Left lung (tissue), 4 donors: ENCODE measurements at regions not wholly inside any gene's neighbourhood (a gene's known extent, or its start where the extent isn't known, plus 50 kb on each side); places are given as distances from the start of the nearest gene placed in this dataset.

ENCODE experiments used
- ATAC-seq: fragments of 200-7000 bp; cut with Tn5 transposase; one replicate; pipeline ENCODE4 v1.9.1; 2020; ENCODE audit warnings: moderate library complexity
- DNase-seq, 4 donors: peaks; one replicate each; pipeline ENCODE4 v3.0.0-alpha.2; 2013 to 2020
- H3K27ac ChIP-seq, 2 donors: fragments of 200-600 bp; sonication (generic) in 1 of 2; one replicate each; pipeline versions ENCODE4 v1.5.0 to v1.8.0; 2020 to 2021
- H3K27me3 ChIP-seq, 2 donors: fragments of 200-600 bp; sonication (generic) in 1 of 2; one replicate each; pipeline versions ENCODE4 v1.5.0 to v1.8.0; 2020 to 2021
- H3K36me3 ChIP-seq, 2 donors: fragments of 200-600 bp; sonication (generic) in 1 of 2; one replicate each; pipeline versions ENCODE4 v1.5.0 to v1.8.0; 2020 to 2021
- H3K4me1 ChIP-seq, 2 donors: fragments of 200-600 bp; one replicate each; pipeline ENCODE4 v1.8.0; 2021
- H3K4me3 ChIP-seq, 2 donors: fragments of 200-600 bp; sonication (generic) in 1 of 2; one replicate each; pipeline versions ENCODE4 v1.5.0 to v1.8.0; 2020 to 2021; ENCODE audit warnings: mild to moderate bottlenecking in 1 of 2
- H3K9me3 ChIP-seq, 2 donors: fragments of 200-600 bp; sonication (generic) in 1 of 2; one replicate each; pipeline versions ENCODE4 v1.5.0 to v1.8.0; 2020 to 2021
- CTCF ChIP-seq, 2 donors: fragments of 200-600 bp; sonication (generic) in 1 of 2; IDR thresholded peaks; one replicate each; pipeline versions ENCODE4 v1.5.0 to v1.8.0; 2021; ENCODE audit warnings: antibody characterized with exemption in 2 of 2
- intact Hi-C, 2 donors: fragments of 100-400 bp; cut with DNase I; formaldehyde crosslinking; loops; one replicate each; pipeline versions ENCODE4 v1.11.2 to v1.14.2; 2022
- donor health status: DM: no; HTN: yes; CAD: no.
- donor health status: DM: no; HTN: no; CAD: no.

GRCh38 chr2:41826921-41827320, 220.9 kb upstream of the PKDCC start:
- DNase-seq (no peak), ATAC-seq (no peak)
- TF ChIP-seq CTCF (IDR thresholded peaks at IDR 0.05), result no peak
- Histone ChIP-seq H3K4me3 (no peak overlapping the region), H3K27me3 (peaks cover 0 to 14% of the 10 kb centered on the region in 2 donors), H3K27ac (no peak overlapping the region), H3K36me3 (no peaks in the 10 kb centered on the region), H3K9me3 (no peaks in the 10 kb centered on the region), H3K4me1 (no peaks in the 10 kb centered on the region)
- intact Hi-C loops, result no loop called here

- no peaks in the 10 kb centered on the region for H3K36me3 ChIP-seq
- no peak for TF ChIP-seq CTCF (IDR thresholded peaks at IDR 0.05)
- no peaks in the 10 kb centered on the region for H3K4me1 ChIP-seq
- intact Hi-C loops, result no loop called here
- peaks cover 0 to 14% of the 10 kb centered on the region in 2 donors for H3K27me3 ChIP-seq
- H3K27ac ChIP-seq, result no peak overlapping the region
- no peaks in the 10 kb centered on the region for H3K9me3 ChIP-seq
- DNase-seq, result no peak
- H3K4me3 ChIP-seq, result no peak overlapping the region
- no peak for ATAC-seq
Observed at GRCh38 chr2:41827354-41827971, 220.4 kb upstream of the PKDCC start.

GRCh38 chr2:41828052-41828643, 219.7 kb upstream of the PKDCC start:
- DNase-seq (no peak), ATAC-seq (peak; percentile 23)
- intact Hi-C loops, result no loop called here
- TF ChIP-seq CTCF (IDR thresholded peaks at IDR 0.05), result no peak
- no peak overlapping the region for H3K4me3 ChIP-seq
- no peaks in the 10 kb centered on the region for H3K36me3 ChIP-seq
- peaks cover 0 to 14% of the 10 kb centered on the region in 2 donors for H3K27me3 ChIP-seq
- H3K27ac ChIP-seq, result no peak overlapping the region
- no peaks in the 10 kb centered on the region for H3K4me1 ChIP-seq
- no peaks in the 10 kb centered on the region for H3K9me3 ChIP-seq

GRCh38 chr2:41829052-41829451, 218.8 kb upstream of the PKDCC start:
- intact Hi-C loops, result no loop called here
- H3K9me3 ChIP-seq, result no peaks in the 10 kb centered on the region
- ATAC-seq, result no peak

More at GRCh38 chr2:41829052-41829451, 218.8 kb upstream of the PKDCC start:
- TF ChIP-seq CTCF (IDR thresholded peaks at IDR 0.05), result no peak
- no peak overlapping the region for H3K4me3 ChIP-seq
- no peak overlapping the region for H3K27ac ChIP-seq
- peaks cover 0 to 14% of the 10 kb centered on the region in 2 donors for H3K27me3 ChIP-seq
- DNase-seq, result no peak
- no peaks in the 10 kb centered on the region for H3K36me3 ChIP-seq
- no peaks in the 10 kb centered on the region for H3K4me1 ChIP-seq
